GM12878 (cell line): ENCODE measurements at regions not wholly inside any gene's neighbourhood (a gene's known extent, or its start where the extent isn't known, plus 50 kb on each side); places are given as distances from the start of the nearest gene placed in this dataset.

ENCODE experiments used
- ATAC-seq: fragments of 200-7000 bp; cut with Tn5 transposase; 3 replicates; pipeline ENCODE4 v1.9.1; 2020; ENCODE audit warnings: mild to moderate bottlenecking, moderate library complexity
- BruUV-seq: library from RNA; stranded (reverse); fragments of 400-500 nt; replicated peaks from 2 replicates; lab custom pipeline; 2021; lab: Mats Ljungman, UMichigan
- CTCF ChIA-PET: fragments of 300-600 bp; sonication (Branson Sonifier 250); formaldehyde crosslinking; extraction: SDS; loops from one replicate; lab custom pipeline; 2021; ENCODE audit warnings: inconsistent platforms; lab: Yijun Ruan, JAX
- POLR2A ChIA-PET: fragments of 350-600 bp; formaldehyde crosslinking; extraction: SDS; loops from one replicate; lab custom pipeline; 2021; ENCODE audit warnings: inconsistent platforms; lab: Charles Lee
- RAD21 ChIA-PET: fragments of 300-600 bp; sonication (Branson Sonifier 250); formaldehyde crosslinking; loops from one replicate; lab custom pipeline; 2023; ENCODE audit warnings: antibody characterized with exemption; ENCODE audit not compliant: unreplicated experiment; lab: Charles Lee
- SMC1A ChIA-PET: fragments of 300-600 bp; sonication (Branson Sonifier 250); formaldehyde crosslinking; loops from one replicate; lab custom pipeline; 2023; ENCODE audit not compliant: unreplicated experiment, uncharacterized antibody; lab: Charles Lee
- DNase-seq: peaks from one replicate; pipeline ENCODE4 v3.0.0-alpha.2; 2011; ENCODE audit warnings: low read depth, low spot score
- FAIRE-seq: peaks from 3 replicates; lab custom pipeline; 2011; peaks lifted over from hg19 to GRCh38; lab: Jason Lieb, UNC
- H2AFZ ChIP-seq: 2 replicates; pipeline ENCODE4 v1.6.0; 2011; ENCODE audit warnings: low read depth, low read length, control low read depth; ENCODE audit not compliant: control insufficient read depth
- H3K27ac ChIP-seq: 2 replicates; pipeline ENCODE4 v1.5.1; 2011; ENCODE audit warnings: control low read depth; ENCODE audit not compliant: control insufficient read depth, insufficient read depth
- H3K27me3 ChIP-seq, 2 experiments: replicated peaks in 1 of 2; 2 replicates each; pipeline versions ENCODE4 v1.6.0 to v1.6.1; 2011; ENCODE audit warnings: low read length in 1 of 2; ENCODE audit not compliant: control insufficient read depth in 2 of 2, insufficient read depth in 2 of 2
- H3K36me3 ChIP-seq, 2 experiments: 2 replicates each; pipeline ENCODE4 v1.5.1; 2011; ENCODE audit warnings: low read length in 1 of 2; ENCODE audit not compliant: control insufficient read depth in 2 of 2, insufficient read depth in 2 of 2
- H3K4me1 ChIP-seq: 2 replicates; pipeline ENCODE4 v1.6.1; 2011; ENCODE audit warnings: mild to moderate bottlenecking, low read length, moderate library complexity, mixed read lengths; ENCODE audit not compliant: control insufficient read depth, insufficient read depth
- H3K4me2 ChIP-seq: 2 replicates; pipeline ENCODE4 v1.6.0; 2011; ENCODE audit warnings: control low read depth; ENCODE audit not compliant: control insufficient read depth, insufficient read depth
- H3K4me3 ChIP-seq: fragments of 200-600 bp; sonication (generic); 2 replicates; pipeline ENCODE4 v1.5.1; 2016
- H3K79me2 ChIP-seq: 2 replicates; pipeline ENCODE4 v1.6.0; 2011; ENCODE audit warnings: low read length; ENCODE audit not compliant: control insufficient read depth, insufficient read depth
- H3K9ac ChIP-seq: 2 replicates; pipeline ENCODE4 v1.8.0; 2011; ENCODE audit warnings: low read length, control low read depth, mixed read lengths; ENCODE audit not compliant: control insufficient read depth, insufficient read depth
- H3K9me3 ChIP-seq: replicated peaks from 3 replicates; pipeline ENCODE4 v1.5.1; 2011; ENCODE audit warnings: mild to moderate bottlenecking, low read length; ENCODE audit not compliant: control insufficient read depth, insufficient read depth
- H4K20me1 ChIP-seq: 2 replicates; pipeline ENCODE4 v1.6.0; 2011; ENCODE audit not compliant: control insufficient read depth, insufficient read depth
- BCL3 ChIP-seq: IDR thresholded peaks from 2 replicates; pipeline ENCODE4 v1.6.1; 2011; ENCODE audit warnings: borderline replicate concordance, low read depth, mild to moderate bottlenecking, moderate library complexity, low read length; ENCODE audit not compliant: insufficient read depth, poor library complexity, severe bottlenecking
- BRCA1 ChIP-seq: IDR thresholded peaks from 2 replicates; pipeline ENCODE4 v1.6.1; 2011; ENCODE audit warnings: low read depth, low read length, improper control_type of control experiment
- CREM ChIP-seq: IDR thresholded peaks from 2 replicates; pipeline ENCODE4 v1.6.1; 2014; ENCODE audit warnings: antibody characterized with exemption, low read depth
- IKZF1 ChIP-seq: fragments of 450-650 bp; conservative IDR thresholded peaks from 2 replicates; pipeline ENCODE4 v1.6.1; 2017; ENCODE audit warnings: antibody characterized with exemption, mild to moderate bottlenecking
- SREBF1 ChIP-seq: IDR thresholded peaks from 2 replicates; pipeline ENCODE4 v1.6.1; 2012; ENCODE audit warnings: mild to moderate bottlenecking, low read length
- TCF12 ChIP-seq: IDR thresholded peaks from 2 replicates; pipeline ENCODE4 v1.6.1; 2011; ENCODE audit warnings: low read depth, mild to moderate bottlenecking, low read length
- USF2 ChIP-seq: IDR thresholded peaks from 2 replicates; pipeline ENCODE4 v1.6.1; 2011; ENCODE audit warnings: low read depth, low read length, improper control_type of control experiment, borderline replicate concordance
- WGBS: methylation state at CpG from one replicate; pipeline ENCODE4 v1.1.6; 2016; ENCODE audit warnings: low lambda C conversion rate; ENCODE audit not compliant: insufficient replicate concordance, insufficient coverage; ENCODE audit errors: missing lambda C conversion rate; 5-methylcytosine and 5-hydroxymethylcytosine counted together
- in situ Hi-C: fragments of 300-500 bp; cut with MboI; formaldehyde crosslinking; loops from 9 replicates; pipeline ENCODE4 v1.14.3; 2018; ENCODE audit warnings: mixed read lengths
- intact Hi-C: fragments of 100-400 bp; cut with micrococcal nuclease; formaldehyde crosslinking; loops from one replicate; pipeline ENCODE4 v1.14.2; 2022; ENCODE audit not compliant: unreplicated experiment
- TF ChIP-seq, protein P1 (sequence below): fragments of 450-650 bp; formaldehyde crosslinking; IDR thresholded peaks from 2 replicates; pipeline ENCODE4 v1.4.0; 2020; ENCODE audit warnings: mild to moderate bottlenecking, moderate library complexity

- no TSS peak for BruUV-seq
- ChIA-PET CTCF (no interaction called here), RAD21 (no interaction called here), SMC1A (no interaction called here), POLR2A (no interaction called here)
- H4K20me1 ChIP-seq = no peaks in the 10 kb centered on the region
- H3K36me3 ChIP-seq = no peaks in the 10 kb centered on the region
- ATAC-seq (no peak), FAIRE-seq (no peak), DNase-seq (no peak)
- no peaks in the 10 kb centered on the region for H3K27me3 ChIP-seq
- H3K4me2 ChIP-seq = no peak overlapping the region
- intact Hi-C loops = no loop called here
- in situ Hi-C loops = no loop called here
- H3K9ac ChIP-seq = no peak overlapping the region
- H3K4me1 ChIP-seq = no peaks in the 10 kb centered on the region
- WGBS = 85% methylated on average over 1 of the region's 1 CpG
- no peak for TF ChIP-seq CREM
- TF ChIP-seq, protein P1, sequence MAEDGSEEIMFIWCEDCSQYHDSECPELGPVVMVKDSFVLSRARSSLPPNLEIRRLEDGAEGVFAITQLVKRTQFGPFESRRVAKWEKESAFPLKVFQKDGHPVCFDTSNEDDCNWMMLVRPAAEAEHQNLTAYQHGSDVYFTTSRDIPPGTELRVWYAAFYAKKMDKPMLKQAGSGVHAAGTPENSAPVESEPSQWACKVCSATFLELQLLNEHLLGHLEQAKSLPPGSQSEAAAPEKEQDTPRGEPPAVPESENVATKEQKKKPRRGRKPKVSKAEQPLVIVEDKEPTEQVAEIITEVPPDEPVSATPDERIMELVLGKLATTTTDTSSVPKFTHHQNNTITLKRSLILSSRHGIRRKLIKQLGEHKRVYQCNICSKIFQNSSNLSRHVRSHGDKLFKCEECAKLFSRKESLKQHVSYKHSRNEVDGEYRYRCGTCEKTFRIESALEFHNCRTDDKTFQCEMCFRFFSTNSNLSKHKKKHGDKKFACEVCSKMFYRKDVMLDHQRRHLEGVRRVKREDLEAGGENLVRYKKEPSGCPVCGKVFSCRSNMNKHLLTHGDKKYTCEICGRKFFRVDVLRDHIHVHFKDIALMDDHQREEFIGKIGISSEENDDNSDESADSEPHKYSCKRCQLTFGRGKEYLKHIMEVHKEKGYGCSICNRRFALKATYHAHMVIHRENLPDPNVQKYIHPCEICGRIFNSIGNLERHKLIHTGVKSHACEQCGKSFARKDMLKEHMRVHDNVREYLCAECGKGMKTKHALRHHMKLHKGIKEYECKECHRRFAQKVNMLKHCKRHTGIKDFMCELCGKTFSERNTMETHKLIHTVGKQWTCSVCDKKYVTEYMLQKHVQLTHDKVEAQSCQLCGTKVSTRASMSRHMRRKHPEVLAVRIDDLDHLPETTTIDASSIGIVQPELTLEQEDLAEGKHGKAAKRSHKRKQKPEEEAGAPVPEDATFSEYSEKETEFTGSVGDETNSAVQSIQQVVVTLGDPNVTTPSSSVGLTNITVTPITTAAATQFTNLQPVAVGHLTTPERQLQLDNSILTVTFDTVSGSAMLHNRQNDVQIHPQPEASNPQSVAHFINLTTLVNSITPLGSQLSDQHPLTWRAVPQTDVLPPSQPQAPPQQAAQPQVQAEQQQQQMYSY (CRISPR knock-in tag) = no peak
- TF ChIP-seq SREBF1 = no peak
- no peak for TF ChIP-seq IKZF1
- TF ChIP-seq USF2 = no peak
- no peak for TF ChIP-seq BCL3
- TF ChIP-seq BRCA1 = no peak
- no peak for TF ChIP-seq TCF12
- H3K9me3 ChIP-seq = no peaks in the 10 kb centered on the region
- no peak overlapping the region for H3K4me3 ChIP-seq
- H3K27ac ChIP-seq = no peak overlapping the region
- H2AFZ ChIP-seq = no peak overlapping the region
- H3K79me2 ChIP-seq = no peaks in the 10 kb centered on the region
Observed at GRCh38 chrX:138794246-138794645, 82.7 kb upstream of the FGF13 start.
